ENCODE measurements at regions not wholly inside any gene's neighbourhood (a gene's known extent, or its start where the extent isn't known, plus 50 kb on each side); places are given as distances from the start of the nearest gene placed in this dataset.

DNA sequence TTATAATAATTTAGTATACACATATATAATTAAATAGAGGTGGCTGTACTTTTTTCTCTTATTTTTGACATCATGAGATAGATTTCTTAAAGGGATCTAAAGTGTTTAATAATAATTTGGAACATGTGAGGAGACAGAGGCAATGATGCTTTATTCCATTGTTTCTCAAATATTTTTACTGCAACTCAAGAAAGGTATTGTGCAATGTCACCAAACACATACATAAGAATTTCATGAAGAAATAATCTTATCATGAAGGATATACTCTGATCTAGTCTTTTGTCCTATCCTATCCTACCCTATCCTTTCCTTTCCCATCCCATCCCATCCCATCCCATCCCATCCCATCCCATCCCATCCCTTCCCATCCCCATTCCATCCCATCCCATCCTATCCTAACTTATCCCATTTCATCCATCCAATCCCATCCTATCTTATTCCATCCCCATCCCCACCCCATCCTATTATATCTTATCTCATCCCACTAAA lies 232.1 kb upstream of the SMIM21 start:
- no peaks in the 10 kb centered on the region for H3K4me1 ChIP-seq (ENCODE audit: control insufficient read depth in 1 of 2, low read depth in 2 of 2)
- DNase-seq (ENCODE audit: low spot score) (no peak), ATAC-seq (ENCODE audit: insufficient number of reproducible peaks, low FRiP score, low read depth) (no peak)
- no peaks in the 10 kb centered on the region for H3K36me3 ChIP-seq
- no peaks in the 10 kb centered on the region for H3K27me3 ChIP-seq (replicated peaks; ENCODE audit: insufficient read depth)
- TF ChIP-seq, protein P1, sequence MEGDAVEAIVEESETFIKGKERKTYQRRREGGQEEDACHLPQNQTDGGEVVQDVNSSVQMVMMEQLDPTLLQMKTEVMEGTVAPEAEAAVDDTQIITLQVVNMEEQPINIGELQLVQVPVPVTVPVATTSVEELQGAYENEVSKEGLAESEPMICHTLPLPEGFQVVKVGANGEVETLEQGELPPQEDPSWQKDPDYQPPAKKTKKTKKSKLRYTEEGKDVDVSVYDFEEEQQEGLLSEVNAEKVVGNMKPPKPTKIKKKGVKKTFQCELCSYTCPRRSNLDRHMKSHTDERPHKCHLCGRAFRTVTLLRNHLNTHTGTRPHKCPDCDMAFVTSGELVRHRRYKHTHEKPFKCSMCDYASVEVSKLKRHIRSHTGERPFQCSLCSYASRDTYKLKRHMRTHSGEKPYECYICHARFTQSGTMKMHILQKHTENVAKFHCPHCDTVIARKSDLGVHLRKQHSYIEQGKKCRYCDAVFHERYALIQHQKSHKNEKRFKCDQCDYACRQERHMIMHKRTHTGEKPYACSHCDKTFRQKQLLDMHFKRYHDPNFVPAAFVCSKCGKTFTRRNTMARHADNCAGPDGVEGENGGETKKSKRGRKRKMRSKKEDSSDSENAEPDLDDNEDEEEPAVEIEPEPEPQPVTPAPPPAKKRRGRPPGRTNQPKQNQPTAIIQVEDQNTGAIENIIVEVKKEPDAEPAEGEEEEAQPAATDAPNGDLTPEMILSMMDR (IDR thresholded peaks at IDR 0.05): no peak
- H3K27ac ChIP-seq: no peak overlapping the region
- peaks cover 3% of the 10 kb centered on the region for H3K9me3 ChIP-seq
- H3K4me3 ChIP-seq: no peak overlapping the region

DNA sequence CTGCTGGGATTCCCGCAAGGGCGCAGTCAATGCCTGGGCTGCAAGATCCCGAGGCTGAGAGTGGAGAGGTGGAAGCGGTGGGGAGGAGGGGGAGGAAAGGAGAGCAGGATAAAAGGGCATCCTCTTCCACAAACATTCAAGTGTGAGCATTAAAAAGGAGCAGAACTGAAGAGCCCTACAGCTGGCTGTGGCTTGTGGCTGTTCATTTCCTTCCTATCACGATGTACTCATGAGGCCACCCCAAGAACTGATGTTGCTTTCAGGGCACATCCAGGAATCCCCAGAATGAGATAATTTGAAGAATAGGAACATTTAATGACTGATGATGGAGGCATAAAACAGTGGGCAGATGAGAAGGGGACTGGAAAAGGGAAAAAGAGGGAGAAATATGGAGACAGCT lies 230.8 kb upstream of the SMIM21 start:
- Histone ChIP-seq H3K4me3 (no peak overlapping the region), H3K9me3 (peaks cover 3% of the 10 kb centered on the region), H3K27ac (no peak overlapping the region), H3K4me1 (ENCODE audit: control insufficient read depth in 1 of 2, low read depth in 2 of 2) (no peaks in the 10 kb centered on the region), H3K27me3 (replicated peaks; ENCODE audit: insufficient read depth) (no peaks in the 10 kb centered on the region), H3K36me3 (no peaks in the 10 kb centered on the region)
- DNase-seq (ENCODE audit: low spot score) (no peak), ATAC-seq (ENCODE audit: insufficient number of reproducible peaks, low FRiP score, low read depth) (no peak)
- TF ChIP-seq, protein P1 (IDR thresholded peaks at IDR 0.05): no peak

DNA sequence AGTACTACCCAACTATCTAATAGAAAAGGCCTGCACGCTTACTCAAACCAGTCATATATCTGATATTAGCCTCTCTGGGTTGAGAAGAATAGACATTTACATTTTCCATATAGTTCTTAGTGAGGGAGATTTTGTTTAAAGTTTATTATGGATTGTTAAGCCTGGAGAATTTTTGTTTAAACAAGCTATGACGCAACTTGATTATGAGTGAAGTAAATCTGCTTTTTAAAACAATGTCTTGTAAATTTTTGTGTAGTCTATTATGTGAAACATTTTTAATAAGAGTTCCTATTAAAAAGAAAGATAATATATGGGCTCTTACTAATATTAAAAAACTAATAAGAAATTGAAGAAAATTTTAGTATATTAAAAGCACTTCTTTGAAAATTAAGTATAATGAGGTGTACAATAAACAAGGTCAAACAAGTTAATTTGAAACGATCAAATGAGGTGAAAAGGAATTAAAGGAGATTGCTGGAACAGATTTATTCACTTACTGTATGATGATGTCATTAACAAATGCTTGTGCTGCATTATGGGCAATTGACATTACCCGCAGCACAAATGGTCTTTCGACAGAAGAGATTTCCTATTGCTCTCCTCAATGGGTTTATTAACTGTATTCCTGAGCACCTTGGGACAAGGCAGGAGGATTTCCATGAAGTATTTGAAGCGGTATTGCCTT lies 229.2 kb upstream of the SMIM21 start:
- no peaks in the 10 kb centered on the region for H3K36me3 ChIP-seq
- TF ChIP-seq, protein P1 (IDR thresholded peaks at IDR 0.05): no peak
- no peaks in the 10 kb centered on the region for H3K27me3 ChIP-seq (replicated peaks; ENCODE audit: insufficient read depth)
- no peaks in the 10 kb centered on the region for H3K4me1 ChIP-seq (ENCODE audit: control insufficient read depth in 1 of 2, low read depth in 2 of 2)
- ATAC-seq (ENCODE audit: insufficient number of reproducible peaks, low FRiP score, low read depth) (no peak), DNase-seq (ENCODE audit: low spot score) (no peak)
- no peak overlapping the region for H3K27ac ChIP-seq
- H3K9me3 ChIP-seq: peaks cover 3% of the 10 kb centered on the region
- no peak overlapping the region for H3K4me3 ChIP-seq

DNA sequence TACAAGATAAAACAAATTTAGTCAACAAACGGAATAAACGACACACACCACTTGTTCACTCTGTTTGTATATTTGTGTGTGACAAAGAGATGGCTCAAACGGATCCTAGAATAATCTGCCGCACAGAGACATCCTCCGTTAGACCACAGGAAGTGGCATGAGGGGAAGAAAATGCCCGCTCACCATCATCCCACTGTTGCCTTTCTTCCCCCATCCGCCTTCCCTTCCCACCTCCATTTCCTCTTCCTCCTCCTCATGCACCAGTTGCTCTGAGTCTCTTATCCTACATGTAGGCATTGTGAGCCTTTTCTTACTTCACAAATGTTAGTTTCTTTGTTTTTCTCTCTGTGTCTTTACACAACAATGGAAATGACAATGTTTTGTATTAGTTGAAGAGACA lies 228.5 kb upstream of the SMIM21 start:
- DNase-seq (ENCODE audit: low spot score) (no peak), ATAC-seq (ENCODE audit: insufficient number of reproducible peaks, low FRiP score, low read depth) (no peak)
- Histone ChIP-seq H3K4me1 (ENCODE audit: control insufficient read depth in 1 of 2, low read depth in 2 of 2) (no peaks in the 10 kb centered on the region), H3K9me3 (peaks cover 3% of the 10 kb centered on the region), H3K36me3 (no peaks in the 10 kb centered on the region), H3K27me3 (replicated peaks; ENCODE audit: insufficient read depth) (no peaks in the 10 kb centered on the region), H3K27ac (no peak overlapping the region), H3K4me3 (no peak overlapping the region)
- TF ChIP-seq, protein P1 (IDR thresholded peaks at IDR 0.05): no peak

DNA sequence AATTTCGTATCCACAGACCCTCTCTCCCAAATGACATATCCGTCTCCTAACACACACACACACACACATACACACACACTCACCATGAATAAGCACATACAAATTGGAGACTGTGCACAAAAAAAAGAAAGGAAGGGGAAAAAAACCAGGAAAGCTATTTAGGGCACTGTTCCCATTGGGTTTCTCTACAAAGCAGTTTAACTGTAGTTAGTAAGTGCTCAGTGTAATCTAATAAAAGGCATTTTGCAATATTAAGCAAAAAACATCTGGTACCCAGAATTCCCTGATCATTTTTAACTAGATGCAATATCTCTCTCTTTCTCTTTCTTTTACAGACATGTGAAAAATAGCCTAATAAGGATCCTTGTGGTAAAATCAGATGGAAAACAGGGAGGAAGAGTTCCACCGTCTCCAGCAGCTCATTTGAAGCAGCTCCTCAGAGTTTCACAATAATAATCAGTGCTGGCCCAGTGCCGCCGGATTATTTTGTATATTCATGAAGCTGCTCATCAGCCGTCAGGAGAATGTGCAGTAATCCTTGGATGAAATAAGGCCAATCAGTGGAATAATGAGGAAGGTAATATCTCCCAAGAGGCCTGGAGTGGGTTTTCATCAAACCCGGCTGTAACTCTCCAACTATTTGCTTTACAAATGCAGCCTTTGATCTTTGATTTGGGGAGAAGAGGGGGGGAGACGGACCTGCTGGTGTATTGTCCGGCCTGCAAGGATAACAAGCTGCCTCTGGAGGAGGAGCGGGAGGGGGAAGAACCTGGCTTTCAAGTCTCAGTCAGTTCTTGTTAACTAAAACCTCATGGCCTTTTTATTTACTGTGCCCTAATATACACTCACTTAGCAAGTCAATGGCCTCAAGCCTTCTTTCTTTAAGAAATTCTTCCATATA lies 227.6 kb upstream of the SMIM21 start:
- no peaks in the 10 kb centered on the region for H3K36me3 ChIP-seq
- no peak overlapping the region for H3K4me3 ChIP-seq
- DNase-seq (ENCODE audit: low spot score): no peak
- no peaks in the 10 kb centered on the region for H3K4me1 ChIP-seq (ENCODE audit: control insufficient read depth in 1 of 2, low read depth in 2 of 2)
- H3K27me3 ChIP-seq (replicated peaks; ENCODE audit: insufficient read depth): no peaks in the 10 kb centered on the region
- TF ChIP-seq, protein P1 (IDR thresholded peaks at IDR 0.05): no peak
- no peak for ATAC-seq (ENCODE audit: insufficient number of reproducible peaks, low FRiP score, low read depth)
- H3K9me3 ChIP-seq: no peaks in the 10 kb centered on the region
- no peak overlapping the region for H3K27ac ChIP-seq

All from thoracic aorta (tissue), 2 donors.